Neural progenitor cell (in vitro differentiated cells): ENCODE measurements at regions not wholly inside any gene's neighbourhood (a gene's known extent, or its start where the extent isn't known, plus 50 kb on each side); places are given as distances from the start of the nearest gene placed in this dataset.

Source experiments
- CTCF ChIP-seq: fragments of 200-600 bp; sonication (generic); IDR thresholded peaks from 2 replicates; pipeline ENCODE4 v1.5.1; 2017; ENCODE audit warnings: antibody characterized with exemption, mild to moderate bottlenecking
- EZH2 ChIP-seq: fragments of 200-600 bp; sonication (generic); IDR thresholded peaks from 2 replicates; pipeline ENCODE4 v1.6.1; 2017; ENCODE audit warnings: antibody characterized with exemption, mild to moderate bottlenecking, moderate library complexity
- EZH2phosphoT487 ChIP-seq: fragments of 200-600 bp; sonication (generic); IDR thresholded peaks from 2 replicates; pipeline ENCODE4 v1.6.1; 2017; ENCODE audit warnings: antibody characterized with exemption

DNA sequence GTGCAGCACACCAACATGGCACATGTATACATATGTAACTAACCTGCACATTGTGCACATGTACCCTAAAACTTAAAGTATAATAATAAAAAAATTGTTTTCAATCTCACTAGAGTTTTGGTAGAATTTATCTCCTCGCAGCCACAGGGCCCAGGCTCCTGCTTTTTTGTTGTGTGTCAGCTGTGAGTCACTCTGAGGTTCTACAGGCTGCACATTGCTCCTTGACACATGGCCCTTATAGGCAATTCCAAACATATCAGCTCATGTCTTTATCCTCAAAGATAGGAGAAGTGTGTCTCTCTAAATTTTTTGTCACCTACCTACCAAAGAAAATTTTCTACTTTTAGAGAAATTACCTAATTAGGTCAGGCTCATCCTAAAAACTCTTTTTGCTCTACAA lies 252.1 kb upstream of the ADGRL3 start:
- TF ChIP-seq CTCF (no peak), EZH2 (no peak), EZH2phosphoT487 (no peak)
